ENCODE measurements at regions not wholly inside any gene's neighbourhood (a gene's known extent, or its start where the extent isn't known, plus 50 kb on each side); places are given as distances from the start of the nearest gene placed in this dataset.

GRCh38 chr1:30656171-30656940 is 67.0 kb downstream of the MATN1 start:
- no peak for TF ChIP-seq CTCF (IDR thresholded peaks at IDR 0.05)
- no peak for TF ChIP-seq POLR2A (IDR thresholded peaks at IDR 0.05; ENCODE audit: low read depth)

All from esophagus muscularis mucosa (tissue), 3 donors.